OCI-LY7 (cell line): ENCODE measurements at regions not wholly inside any gene's neighbourhood (a gene's known extent, or its start where the extent isn't known, plus 50 kb on each side); places are given as distances from the start of the nearest gene placed in this dataset.

ENCODE experiments used
- BruUV-seq: library from RNA; stranded (reverse); fragments of 400-500 nt; replicated peaks from 2 replicates; lab custom pipeline; 2021; lab: Mats Ljungman, UMichigan
- CTCF ChIA-PET: fragments of 300-600 bp; sonication (Branson Sonifier 250); formaldehyde crosslinking; loops from one replicate; lab custom pipeline; 2022; ENCODE audit warnings: antibody characterized with exemption; ENCODE audit not compliant: unreplicated experiment; lab: Charles Lee
- POLR2A ChIA-PET: fragments of 300-600 bp; sonication (Branson Sonifier 250); formaldehyde crosslinking; loops from one replicate; lab custom pipeline; 2022; ENCODE audit warnings: antibody characterized with exemption; lab: Charles Lee
- DNase-seq: peaks from one replicate; pipeline ENCODE4 v3.0.0-alpha.2; 2015; ENCODE audit warnings: low spot score
- H2AFZ ChIP-seq: fragments of 200-600 bp; sonication (generic), shearing (Covaris generic); 2 replicates; pipeline ENCODE4 v1.6.1; 2014; ENCODE audit warnings: mild to moderate bottlenecking, antibody characterized with exemption, low read length, moderate library complexity
- H3K27ac ChIP-seq: fragments of 200-600 bp; sonication (generic); 2 replicates; pipeline ENCODE4 v1.5.1; 2014; ENCODE audit warnings: mixed run types, low read depth, mild to moderate bottlenecking, moderate library complexity, low read length, inconsistent platforms; ENCODE audit not compliant: poor library complexity, severe bottlenecking
- H3K36me3 ChIP-seq: fragments of 200-600 bp; sonication (generic); 2 replicates; pipeline ENCODE4 v1.6.1; 2014; ENCODE audit warnings: mild to moderate bottlenecking, antibody characterized with exemption, low read length, moderate library complexity, mixed read lengths; ENCODE audit not compliant: insufficient read depth
- H3K4me1 ChIP-seq: fragments of 200-600 bp; sonication (generic); 2 replicates; pipeline ENCODE4 v1.5.1; 2014; ENCODE audit warnings: mild to moderate bottlenecking, low read length; ENCODE audit not compliant: insufficient read depth, poor library complexity, severe bottlenecking
- H3K4me2 ChIP-seq: fragments of 200-600 bp; sonication (generic); 2 replicates; pipeline ENCODE4 v1.6.1; 2014; ENCODE audit warnings: mild to moderate bottlenecking, low read length
- H3K4me3 ChIP-seq: fragments of 200-600 bp; sonication (generic); 2 replicates; pipeline ENCODE4 v1.5.1; 2014; ENCODE audit warnings: mild to moderate bottlenecking, low read depth, low read length; ENCODE audit not compliant: poor library complexity, severe bottlenecking
- H3K79me2 ChIP-seq: fragments of 200-600 bp; sonication (generic); 2 replicates; pipeline ENCODE4 v1.6.1; 2016; ENCODE audit warnings: low read depth, mild to moderate bottlenecking, low read length, moderate library complexity, mixed read lengths; ENCODE audit not compliant: insufficient read depth
- H3K9me2 ChIP-seq: fragments of 200-600 bp; sonication (generic); 2 replicates; pipeline ENCODE4 v1.6.1; 2016; ENCODE audit warnings: mild to moderate bottlenecking, low read length, mixed read lengths; ENCODE audit not compliant: insufficient read depth
- H3K9me3 ChIP-seq: fragments of 200-600 bp; sonication (generic); 2 replicates; pipeline ENCODE4 v1.6.1; 2014; ENCODE audit warnings: mild to moderate bottlenecking, mixed run types, low read length, mixed read lengths
- H4K20me1 ChIP-seq: fragments of 200-600 bp; sonication (generic); 2 replicates; pipeline ENCODE4 v1.6.1; 2014; ENCODE audit warnings: mild to moderate bottlenecking, antibody characterized with exemption, low read length, moderate library complexity, mixed read lengths; ENCODE audit not compliant: insufficient read depth
- EZH2phosphoT487 ChIP-seq: fragments of 200-600 bp; sonication (generic); IDR thresholded peaks from 2 replicates; pipeline ENCODE4 v1.6.1; 2018; ENCODE audit warnings: low read depth, borderline replicate concordance, mild to moderate bottlenecking, mixed run types, antibody characterized with exemption, low read length, moderate library complexity, mixed read lengths
- intact Hi-C: fragments of 100-400 bp; cut with micrococcal nuclease; formaldehyde crosslinking; loops from one replicate; pipeline ENCODE4 v1.10.0; 2022; ENCODE audit not compliant: unreplicated experiment
- TF ChIP-seq, protein P1 (sequence below): fragments of 200-600 bp; sonication (generic); conservative IDR thresholded peaks from 2 replicates; pipeline ENCODE4 v1.5.1; 2014; ENCODE audit warnings: mild to moderate bottlenecking, antibody characterized with exemption, low read length, moderate library complexity, mixed read lengths

- H3K4me1 ChIP-seq, result no peaks in the 10 kb centered on the region
- H3K9me3 ChIP-seq, result no peaks in the 10 kb centered on the region
- TF ChIP-seq, protein P1, sequence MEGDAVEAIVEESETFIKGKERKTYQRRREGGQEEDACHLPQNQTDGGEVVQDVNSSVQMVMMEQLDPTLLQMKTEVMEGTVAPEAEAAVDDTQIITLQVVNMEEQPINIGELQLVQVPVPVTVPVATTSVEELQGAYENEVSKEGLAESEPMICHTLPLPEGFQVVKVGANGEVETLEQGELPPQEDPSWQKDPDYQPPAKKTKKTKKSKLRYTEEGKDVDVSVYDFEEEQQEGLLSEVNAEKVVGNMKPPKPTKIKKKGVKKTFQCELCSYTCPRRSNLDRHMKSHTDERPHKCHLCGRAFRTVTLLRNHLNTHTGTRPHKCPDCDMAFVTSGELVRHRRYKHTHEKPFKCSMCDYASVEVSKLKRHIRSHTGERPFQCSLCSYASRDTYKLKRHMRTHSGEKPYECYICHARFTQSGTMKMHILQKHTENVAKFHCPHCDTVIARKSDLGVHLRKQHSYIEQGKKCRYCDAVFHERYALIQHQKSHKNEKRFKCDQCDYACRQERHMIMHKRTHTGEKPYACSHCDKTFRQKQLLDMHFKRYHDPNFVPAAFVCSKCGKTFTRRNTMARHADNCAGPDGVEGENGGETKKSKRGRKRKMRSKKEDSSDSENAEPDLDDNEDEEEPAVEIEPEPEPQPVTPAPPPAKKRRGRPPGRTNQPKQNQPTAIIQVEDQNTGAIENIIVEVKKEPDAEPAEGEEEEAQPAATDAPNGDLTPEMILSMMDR, result no peak
- TF ChIP-seq EZH2phosphoT487, result no peak
- intact Hi-C loops, result no loop called here
- no peak for DNase-seq
- no peaks in the 10 kb centered on the region for H4K20me1 ChIP-seq
- no peak overlapping the region for H3K27ac ChIP-seq
- H3K4me2 ChIP-seq, result no peak overlapping the region
- H2AFZ ChIP-seq, result no peak overlapping the region
- H3K4me3 ChIP-seq, result no peak overlapping the region
- H3K36me3 ChIP-seq, result no peaks in the 10 kb centered on the region
- BruUV-seq, result no TSS peak
- POLR2A ChIA-PET, result no interaction called here
- CTCF ChIA-PET, result no interaction called here
- no peaks in the 10 kb centered on the region for H3K79me2 ChIP-seq
- no peaks in the 10 kb centered on the region for H3K9me2 ChIP-seq
Observed at GRCh38 chr9:86557918-86558317, 203.7 kb upstream of the TUT7 start.

DNA sequence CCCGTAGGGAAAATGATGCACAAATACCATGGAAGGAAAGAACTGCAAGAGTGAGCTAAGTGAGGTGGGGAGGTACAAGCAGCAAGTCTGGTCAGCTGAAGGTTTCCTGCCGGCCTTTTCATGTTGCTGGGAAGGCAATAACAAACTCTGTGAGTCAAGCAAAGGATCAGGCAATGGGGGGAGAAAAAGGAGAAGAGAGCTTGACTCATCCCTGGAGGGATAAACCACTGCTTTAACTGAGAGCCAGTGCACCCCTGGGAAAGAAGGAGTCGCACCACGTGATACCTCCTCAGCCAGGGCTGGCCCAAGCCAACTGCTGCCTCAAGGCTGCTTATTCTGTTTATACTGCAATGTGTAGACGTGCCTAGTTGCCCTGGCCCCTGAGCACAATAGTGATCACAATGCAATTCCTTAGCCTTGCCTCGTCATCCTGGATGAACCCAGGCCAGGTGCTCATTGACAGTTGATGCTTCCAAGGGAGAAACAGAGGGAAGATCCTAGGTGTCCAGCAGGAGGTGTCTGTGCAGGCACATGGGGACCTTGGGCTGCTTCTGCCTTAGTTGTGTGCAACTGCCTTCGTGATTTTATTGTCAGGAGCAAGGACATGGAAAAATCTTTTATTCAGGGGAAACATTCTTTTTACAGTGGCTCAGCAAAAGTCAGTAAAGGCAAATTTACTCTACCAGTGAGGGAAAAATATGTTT lies 203.0 kb upstream of the TUT7 start:
- intact Hi-C loops, result no loop called here
- no peaks in the 10 kb centered on the region for H3K79me2 ChIP-seq
- no peak overlapping the region for H3K4me2 ChIP-seq
- H3K4me3 ChIP-seq, result no peak overlapping the region
- POLR2A ChIA-PET, result no interaction called here
- no peaks in the 10 kb centered on the region for H3K4me1 ChIP-seq
- CTCF ChIA-PET, result no interaction called here
- H2AFZ ChIP-seq, result no peak overlapping the region
- no peaks in the 10 kb centered on the region for H3K36me3 ChIP-seq
- H3K27ac ChIP-seq, result no peak overlapping the region
- no peaks in the 10 kb centered on the region for H3K9me3 ChIP-seq
- no peak for TF ChIP-seq EZH2phosphoT487
- TF ChIP-seq, protein P1, result no peak
- H3K9me2 ChIP-seq, result no peaks in the 10 kb centered on the region
- no peak for DNase-seq
- no TSS peak for BruUV-seq
- no peaks in the 10 kb centered on the region for H4K20me1 ChIP-seq

DNA sequence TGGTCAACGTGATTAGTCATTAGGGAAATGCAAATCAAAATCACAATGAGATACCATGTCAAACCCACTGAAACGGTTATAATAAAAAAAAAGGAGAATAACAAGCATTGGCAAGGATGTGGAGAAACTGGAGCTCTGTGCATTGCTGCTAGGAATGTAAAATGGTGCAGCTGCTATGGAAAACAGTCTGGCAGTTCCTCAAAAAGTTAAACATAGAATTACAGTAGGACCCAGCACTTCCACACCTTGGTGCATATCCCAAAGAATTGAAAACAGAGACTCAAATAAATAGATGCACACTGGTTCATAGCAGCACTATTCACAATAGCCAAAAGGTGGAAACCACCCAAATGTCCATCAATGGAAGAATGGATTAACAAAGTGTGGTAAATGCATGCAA lies 201.5 kb upstream of the TUT7 start:
- Histone ChIP-seq H3K9me2 (no peaks in the 10 kb centered on the region), H3K36me3 (no peaks in the 10 kb centered on the region), H3K4me2 (no peak overlapping the region), H3K79me2 (no peaks in the 10 kb centered on the region), H4K20me1 (no peaks in the 10 kb centered on the region), H3K4me3 (no peak overlapping the region), H3K9me3 (no peaks in the 10 kb centered on the region), H3K27ac (no peak overlapping the region), H3K4me1 (no peaks in the 10 kb centered on the region), H2AFZ (no peak overlapping the region)
- intact Hi-C loops, result no loop called here
- TF ChIP-seq, protein P1, result no peak
- TF ChIP-seq EZH2phosphoT487, result no peak
- ChIA-PET POLR2A (no interaction called here), CTCF (no interaction called here)
- BruUV-seq, result no TSS peak
- no peak for DNase-seq
